GM10248 (cell line): ENCODE measurements at regions not wholly inside any gene's neighbourhood (a gene's known extent, or its start where the extent isn't known, plus 50 kb on each side); places are given as distances from the start of the nearest gene placed in this dataset.
"Not testable (repeated sequence)": the region's sequence is repeated elsewhere in the genome, so short reads cannot be mapped to it uniquely, and the experiment has no call there.

Source experiments
- CTCF ChIA-PET: fragments of 300-600 bp; sonication (Branson Sonifier 250); formaldehyde crosslinking; extraction: SDS; loops from one replicate; lab custom pipeline; 2021; ENCODE audit warnings: antibody characterized with exemption; lab: Yijun Ruan, JAX
- POLR2A ChIA-PET: fragments of 350-650 bp; sonication (Branson Sonifier 250); formaldehyde crosslinking; extraction: SDS; loops from one replicate; lab custom pipeline; 2020; ENCODE audit warnings: antibody characterized with exemption; lab: Yijun Ruan, JAX
- DNase-seq: peaks from one replicate; pipeline ENCODE4 v3.0.0; 2012; ENCODE audit errors: extremely low spot score
- TF ChIP-seq, protein P1 (sequence below): IDR thresholded peaks from 2 replicates; pipeline ENCODE4 v1.5.1; 2012; ENCODE audit warnings: mild to moderate bottlenecking, low read depth; ENCODE audit errors: extremely low read depth, missing control alignments, control extremely low read depth

DNA sequence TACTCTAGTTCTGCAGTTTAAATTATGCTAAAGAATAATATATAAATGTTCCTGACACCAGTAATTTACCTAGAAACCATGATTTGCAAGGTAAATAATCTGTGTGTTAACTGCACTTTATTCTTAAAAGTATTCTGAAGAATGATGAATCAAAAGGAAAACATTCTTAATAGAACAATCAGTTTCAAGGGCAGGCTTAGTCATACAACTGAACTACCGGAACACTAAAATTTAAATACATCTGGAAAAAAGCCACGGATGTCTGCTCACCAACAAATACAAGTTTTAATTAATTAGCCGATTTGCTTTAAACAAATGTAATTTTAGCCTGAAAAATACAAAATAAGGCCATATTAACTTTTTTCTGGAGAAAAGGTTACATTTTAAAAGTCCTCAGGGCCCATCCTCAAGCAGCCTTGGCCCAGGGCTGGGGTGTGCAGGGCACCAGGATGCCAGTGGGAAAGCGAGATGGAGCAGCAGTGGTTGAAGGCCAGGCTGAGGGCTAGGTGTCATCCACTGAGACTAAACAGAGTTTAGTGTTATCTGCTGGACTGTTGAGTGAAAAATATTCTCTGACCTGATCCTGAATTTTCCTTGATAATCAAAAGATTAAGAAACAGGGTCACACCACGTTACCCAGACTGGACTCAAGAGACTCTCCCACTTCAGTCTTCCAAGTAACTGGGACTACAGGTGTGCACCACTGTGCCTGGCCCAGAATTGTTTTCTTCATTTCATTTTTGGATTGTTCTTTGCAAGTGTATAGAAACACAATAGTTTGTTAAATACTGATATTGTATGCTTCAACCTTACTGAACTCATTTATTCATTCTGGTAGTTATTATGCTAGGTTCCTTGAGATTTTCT lies 88.2 kb upstream of the DST start:
- POLR2A ChIA-PET = no interaction called here
- CTCF ChIA-PET = interaction anchor here (1.1 to 6.3 kb wide), 8 partner anchors 11 to 595 kb away, joined by 3 to 36 read pairs (median 4); no protein-coding TSS in a partner anchor
- DNase-seq = no peak
- TF ChIP-seq, protein P1, sequence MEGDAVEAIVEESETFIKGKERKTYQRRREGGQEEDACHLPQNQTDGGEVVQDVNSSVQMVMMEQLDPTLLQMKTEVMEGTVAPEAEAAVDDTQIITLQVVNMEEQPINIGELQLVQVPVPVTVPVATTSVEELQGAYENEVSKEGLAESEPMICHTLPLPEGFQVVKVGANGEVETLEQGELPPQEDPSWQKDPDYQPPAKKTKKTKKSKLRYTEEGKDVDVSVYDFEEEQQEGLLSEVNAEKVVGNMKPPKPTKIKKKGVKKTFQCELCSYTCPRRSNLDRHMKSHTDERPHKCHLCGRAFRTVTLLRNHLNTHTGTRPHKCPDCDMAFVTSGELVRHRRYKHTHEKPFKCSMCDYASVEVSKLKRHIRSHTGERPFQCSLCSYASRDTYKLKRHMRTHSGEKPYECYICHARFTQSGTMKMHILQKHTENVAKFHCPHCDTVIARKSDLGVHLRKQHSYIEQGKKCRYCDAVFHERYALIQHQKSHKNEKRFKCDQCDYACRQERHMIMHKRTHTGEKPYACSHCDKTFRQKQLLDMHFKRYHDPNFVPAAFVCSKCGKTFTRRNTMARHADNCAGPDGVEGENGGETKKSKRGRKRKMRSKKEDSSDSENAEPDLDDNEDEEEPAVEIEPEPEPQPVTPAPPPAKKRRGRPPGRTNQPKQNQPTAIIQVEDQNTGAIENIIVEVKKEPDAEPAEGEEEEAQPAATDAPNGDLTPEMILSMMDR = no peak

DNA sequence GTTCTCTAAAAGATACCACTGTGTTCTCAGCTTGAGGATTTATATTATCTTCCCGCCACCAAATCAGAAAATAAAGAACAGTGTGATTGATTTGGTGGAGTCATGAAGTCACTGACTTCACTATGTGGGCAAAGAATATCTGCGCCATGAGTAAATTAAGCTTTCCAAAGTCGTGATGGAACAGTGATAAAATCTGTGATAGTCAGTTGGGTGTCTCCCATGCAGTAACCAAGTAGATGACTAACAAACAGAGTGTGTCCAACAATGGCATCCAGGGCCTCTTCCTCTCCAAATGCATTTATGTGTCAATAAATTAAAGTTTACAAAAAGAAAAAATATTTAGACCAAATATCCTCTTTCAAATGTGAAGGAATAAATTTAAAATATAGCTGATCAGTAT lies 87.0 kb upstream of the DST start:
- CTCF ChIA-PET = interaction anchor here (1.0 to 6.3 kb wide), 11 partner anchors 12 to 596 kb away, joined by 3 to 36 read pairs (median 3); no protein-coding TSS in a partner anchor
- TF ChIP-seq, protein P1 = no peak
- POLR2A ChIA-PET = interaction anchor here (0.7 kb wide), 1 partner anchor 135 kb away, joined by 3 read pairs; no protein-coding TSS in a partner anchor
- DNase-seq = no peak

DNA sequence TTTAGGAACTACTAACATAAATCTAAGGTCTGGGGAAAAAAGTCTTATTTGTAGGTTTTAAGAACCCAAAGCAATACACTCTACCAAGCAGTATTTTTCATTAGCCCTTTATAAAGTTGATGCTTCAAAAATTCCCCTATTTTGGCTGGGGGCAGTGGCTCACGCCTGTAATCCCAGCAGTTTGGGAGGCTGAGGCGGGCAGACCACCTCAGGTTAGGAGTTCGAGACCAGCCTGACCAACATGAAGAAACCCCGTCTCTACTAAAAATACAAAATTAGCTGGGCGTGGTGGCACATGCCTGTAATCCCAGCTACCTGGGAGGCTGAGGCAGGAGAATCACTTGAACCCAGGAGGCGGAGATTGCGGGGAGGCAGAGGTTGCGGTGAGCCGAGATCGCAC lies 86.5 kb upstream of the DST start:
- DNase-seq, POLR2A ChIA-PET: not testable (repeated sequence)
- CTCF ChIA-PET = interaction anchor here (1.0 to 6.3 kb wide), 7 partner anchors 16 to 175 kb away, joined by 3 to 36 read pairs (median 4); no protein-coding TSS in a partner anchor

DNA sequence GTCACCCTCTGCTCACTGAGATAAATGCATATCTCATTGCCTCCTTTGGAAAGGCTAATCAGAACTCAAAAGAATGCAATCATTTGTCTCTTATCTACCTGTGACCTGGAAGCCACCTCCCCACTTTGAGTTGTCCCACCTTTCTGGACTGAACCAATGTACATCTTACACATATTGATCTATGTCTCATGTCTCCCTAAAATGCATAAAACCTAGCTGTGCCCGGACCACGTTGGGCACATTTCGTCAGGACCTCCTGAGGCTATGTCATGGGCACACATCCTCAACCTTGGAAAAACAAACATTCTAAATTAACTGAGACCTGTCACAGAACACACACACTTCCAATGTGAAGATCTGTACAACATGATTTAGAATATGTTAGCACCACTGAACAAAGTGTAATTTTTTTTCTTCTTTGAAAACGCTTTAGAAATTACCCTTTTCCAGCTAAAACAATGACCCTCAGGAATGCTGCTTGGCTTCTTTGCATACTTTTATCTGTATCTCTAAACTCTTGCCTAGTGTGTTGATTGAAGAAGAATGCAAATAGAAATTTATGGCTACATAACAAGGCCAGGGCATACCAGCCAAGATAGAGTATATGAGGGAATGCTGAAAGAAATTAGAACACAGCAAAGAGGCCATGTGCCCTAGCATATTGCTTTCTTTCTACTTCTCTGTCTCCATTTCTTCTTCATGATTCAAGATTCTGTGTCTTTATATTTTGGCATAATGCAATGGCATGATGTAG lies 84.6 kb upstream of the DST start:
- TF ChIP-seq, protein P1 = no peak
- POLR2A ChIA-PET = no interaction called here
- DNase-seq = no peak
- CTCF ChIA-PET = interaction anchor here (0.6 to 6.3 kb wide), 9 partner anchors 10 to 124 kb away, joined by 3 to 36 read pairs (median 4); no protein-coding TSS in a partner anchor

DNA sequence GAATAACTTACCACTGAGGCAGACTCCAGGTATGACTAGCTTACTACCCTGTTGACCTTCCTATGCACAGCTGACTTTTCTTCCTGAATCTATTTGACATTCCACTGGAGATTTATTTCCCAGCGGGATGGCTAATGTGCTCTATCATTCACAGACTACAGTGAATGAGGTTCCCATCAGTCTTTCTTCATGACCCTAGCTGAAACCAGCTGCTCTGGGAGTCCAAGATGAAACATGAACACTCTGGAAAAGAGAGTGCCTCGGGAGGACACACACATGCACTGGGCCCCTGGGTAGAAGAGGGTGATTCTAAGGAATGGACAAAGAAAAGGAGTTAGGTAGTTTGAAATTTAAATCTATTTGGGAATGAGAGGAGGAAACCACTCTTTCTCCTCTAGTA lies 82.6 kb upstream of the DST start:
- DNase-seq = no peak
- TF ChIP-seq, protein P1 = no peak
- POLR2A ChIA-PET = no interaction called here
- CTCF ChIA-PET = interaction anchor here (1.2 to 6.3 kb wide), 9 partner anchors 7 to 130 kb away, joined by 3 to 36 read pairs (median 7); no protein-coding TSS in a partner anchor

DNA sequence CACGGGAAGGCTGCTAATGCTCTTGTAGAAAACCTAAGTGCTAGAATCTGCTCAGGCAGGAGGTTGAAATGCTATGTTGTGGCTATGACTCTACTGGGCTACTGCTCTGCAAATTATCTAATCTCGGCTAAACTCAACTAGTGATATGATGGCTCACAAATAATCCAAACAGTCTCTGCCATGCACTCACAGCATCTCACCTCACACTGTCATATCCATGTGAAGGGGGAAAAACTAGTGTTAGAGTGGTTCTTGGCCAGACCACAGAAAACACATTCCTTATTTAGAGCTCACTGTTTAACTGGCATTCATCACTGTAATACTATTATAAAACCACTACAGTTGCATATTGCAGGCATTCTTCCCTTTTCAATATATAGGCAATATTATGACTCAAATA lies 81.8 kb upstream of the DST start:
- CTCF ChIA-PET = interaction anchor here (0.7 to 6.3 kb wide), 9 partner anchors 8 to 129 kb away, joined by 3 to 36 read pairs (median 7); no protein-coding TSS in a partner anchor
- DNase-seq = no peak
- TF ChIP-seq, protein P1 = no peak
- POLR2A ChIA-PET = no interaction called here
